ENCODE measurements at regions not wholly inside any gene's neighbourhood (a gene's known extent, or its start where the extent isn't known, plus 50 kb on each side); places are given as distances from the start of the nearest gene placed in this dataset.

- no peak for ATAC-seq
- DNase-seq (ENCODE audit: low spot score): no peak
- Histone ChIP-seq H3F3A (replicated peaks; ENCODE audit: low read depth) (no peaks in the 10 kb centered on the region), H2AFZ (no peak overlapping the region), H3K4me1 (ENCODE audit: insufficient read depth) (no peaks in the 10 kb centered on the region), H4K20me1 (replicated peaks; ENCODE audit: insufficient read depth) (no peaks in the 10 kb centered on the region), H3K79me2 (replicated peaks; ENCODE audit: insufficient read depth) (no peaks in the 10 kb centered on the region), H3K27ac (ENCODE audit: low read depth) (no peak overlapping the region), H3K9me2 (ENCODE audit: insufficient read depth) (no peaks in the 10 kb centered on the region), H3K36me3 (ENCODE audit: insufficient read depth) (no peaks in the 10 kb centered on the region), H3K4me2 (no peak overlapping the region), H3K4me3 (no peak overlapping the region), H3K27me3 (ENCODE audit: insufficient read depth) (no peaks in the 10 kb centered on the region)
- Mint-ChIP-seq H3K4me1 (no peaks in the 10 kb centered on the region), H3K27ac (no peak overlapping the region), H3K9me3 (peaks cover 8% of the 10 kb centered on the region), H3K4me3 (no peak overlapping the region), H3K36me3 (ENCODE audit: low read depth) (no peaks in the 10 kb centered on the region), H3K27me3 (ENCODE audit: insufficient read depth, low read depth, poor library complexity) (no peaks in the 10 kb centered on the region)
- no peak for TF ChIP-seq POLR2AphosphoS5 (IDR thresholded peaks at IDR 0.05; ENCODE audit: low read depth)
Observed at GRCh38 chr4:58075724-58076123, 965.5 kb upstream of the IGFBP7 start.

DNA sequence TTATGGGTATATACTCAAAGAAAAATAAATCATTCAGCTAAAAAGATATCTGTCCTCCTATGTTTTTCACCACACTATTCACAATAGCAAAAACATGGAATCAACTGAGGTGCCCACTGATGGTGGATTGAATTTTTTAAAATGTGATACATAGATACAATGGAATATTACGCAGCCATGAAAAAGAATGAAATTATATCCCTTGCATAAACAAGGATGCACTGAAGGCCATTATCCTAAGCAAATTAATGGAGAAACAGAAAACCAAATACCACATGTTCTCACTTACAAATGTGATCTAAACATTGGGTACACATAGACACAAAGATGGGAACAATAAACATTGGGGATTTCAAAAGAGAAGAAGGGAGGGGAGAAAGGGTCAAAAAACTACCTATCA is 964.2 kb upstream of the IGFBP7 start:
- Mint-ChIP-seq H3K4me3 (no peak overlapping the region), H3K36me3 (ENCODE audit: low read depth) (no peaks in the 10 kb centered on the region), H3K27me3 (ENCODE audit: insufficient read depth, low read depth, poor library complexity) (no peaks in the 10 kb centered on the region), H3K9me3 (peaks cover 8% of the 10 kb centered on the region), H3K4me1 (no peaks in the 10 kb centered on the region), H3K27ac (no peak overlapping the region)
- no peak for DNase-seq (ENCODE audit: low spot score)
- no peaks in the 10 kb centered on the region for H4K20me1 ChIP-seq (replicated peaks; ENCODE audit: insufficient read depth)
- no peak overlapping the region for H2AFZ ChIP-seq
- no peak for ATAC-seq
- H3K79me2 ChIP-seq (replicated peaks; ENCODE audit: insufficient read depth): no peaks in the 10 kb centered on the region
- H3K9me2 ChIP-seq (ENCODE audit: insufficient read depth): no peaks in the 10 kb centered on the region
- no peaks in the 10 kb centered on the region for H3K27me3 ChIP-seq (ENCODE audit: insufficient read depth)
- no peak overlapping the region for H3K4me2 ChIP-seq
- no peak overlapping the region for H3K27ac ChIP-seq (ENCODE audit: low read depth)
- H3K4me1 ChIP-seq (ENCODE audit: insufficient read depth): no peaks in the 10 kb centered on the region
- H3K4me3 ChIP-seq: no peak overlapping the region
- H3K36me3 ChIP-seq (ENCODE audit: insufficient read depth): no peaks in the 10 kb centered on the region
- H3F3A ChIP-seq (replicated peaks; ENCODE audit: low read depth): no peaks in the 10 kb centered on the region
- TF ChIP-seq, protein P1, sequence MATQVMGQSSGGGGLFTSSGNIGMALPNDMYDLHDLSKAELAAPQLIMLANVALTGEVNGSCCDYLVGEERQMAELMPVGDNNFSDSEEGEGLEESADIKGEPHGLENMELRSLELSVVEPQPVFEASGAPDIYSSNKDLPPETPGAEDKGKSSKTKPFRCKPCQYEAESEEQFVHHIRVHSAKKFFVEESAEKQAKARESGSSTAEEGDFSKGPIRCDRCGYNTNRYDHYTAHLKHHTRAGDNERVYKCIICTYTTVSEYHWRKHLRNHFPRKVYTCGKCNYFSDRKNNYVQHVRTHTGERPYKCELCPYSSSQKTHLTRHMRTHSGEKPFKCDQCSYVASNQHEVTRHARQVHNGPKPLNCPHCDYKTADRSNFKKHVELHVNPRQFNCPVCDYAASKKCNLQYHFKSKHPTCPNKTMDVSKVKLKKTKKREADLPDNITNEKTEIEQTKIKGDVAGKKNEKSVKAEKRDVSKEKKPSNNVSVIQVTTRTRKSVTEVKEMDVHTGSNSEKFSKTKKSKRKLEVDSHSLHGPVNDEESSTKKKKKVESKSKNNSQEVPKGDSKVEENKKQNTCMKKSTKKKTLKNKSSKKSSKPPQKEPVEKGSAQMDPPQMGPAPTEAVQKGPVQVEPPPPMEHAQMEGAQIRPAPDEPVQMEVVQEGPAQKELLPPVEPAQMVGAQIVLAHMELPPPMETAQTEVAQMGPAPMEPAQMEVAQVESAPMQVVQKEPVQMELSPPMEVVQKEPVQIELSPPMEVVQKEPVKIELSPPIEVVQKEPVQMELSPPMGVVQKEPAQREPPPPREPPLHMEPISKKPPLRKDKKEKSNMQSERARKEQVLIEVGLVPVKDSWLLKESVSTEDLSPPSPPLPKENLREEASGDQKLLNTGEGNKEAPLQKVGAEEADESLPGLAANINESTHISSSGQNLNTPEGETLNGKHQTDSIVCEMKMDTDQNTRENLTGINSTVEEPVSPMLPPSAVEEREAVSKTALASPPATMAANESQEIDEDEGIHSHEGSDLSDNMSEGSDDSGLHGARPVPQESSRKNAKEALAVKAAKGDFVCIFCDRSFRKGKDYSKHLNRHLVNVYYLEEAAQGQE (IDR thresholded peaks at IDR 0.05; ENCODE audit: unreplicated experiment): no peak
- no peak for TF ChIP-seq EZH2phosphoT487 (IDR thresholded peaks at IDR 0.05; ENCODE audit: unreplicated experiment)
- no peak for TF ChIP-seq CTCF (conservative IDR thresholded peaks at IDR 0.05; ENCODE audit: low read depth in 2 of 2)
- no peak for TF ChIP-seq STAT1 (IDR thresholded peaks at IDR 0.05; ENCODE audit: unreplicated experiment)
- no peak for TF ChIP-seq JUNB (IDR thresholded peaks at IDR 0.05; ENCODE audit: unreplicated experiment)
- no peak for TF ChIP-seq ZNF114 (CRISPR knock-in tag; IDR thresholded peaks at IDR 0.05)
- no peak for TF ChIP-seq CREB1 (CRISPR knock-in tag; IDR thresholded peaks at IDR 0.05; ENCODE audit: low read depth)
- no peak for TF ChIP-seq ZNF331 (CRISPR knock-in tag; IDR thresholded peaks at IDR 0.05; ENCODE audit: low read depth)
- TF ChIP-seq NANOG (IDR thresholded peaks at IDR 0.05; ENCODE audit: borderline replicate concordance): no peak
- TF ChIP-seq EZH2 (IDR thresholded peaks at IDR 0.05; ENCODE audit: low read depth, unreplicated experiment): no peak
- TF ChIP-seq ZNF462 (CRISPR knock-in tag; IDR thresholded peaks at IDR 0.05): no peak
- no peak for TF ChIP-seq POLR2AphosphoS5 (IDR thresholded peaks at IDR 0.05; ENCODE audit: low read depth)

Measured in GM23338 (cell line).